Mammary epithelial cell (primary cell): ENCODE measurements at regions not wholly inside any gene's neighbourhood (a gene's known extent, or its start where the extent isn't known, plus 50 kb on each side); places are given as distances from the start of the nearest gene placed in this dataset.

Experiments
- EZH2 ChIP-seq: IDR thresholded peaks from 2 replicates; pipeline ENCODE4 v1.6.1; 2012; ENCODE audit warnings: low read length, inconsistent platforms, borderline replicate concordance
- TF ChIP-seq, protein P1 (sequence below), 2 donors: IDR thresholded peaks in 1 of 2; conservative IDR thresholded peaks in 1 of 2; 2 replicates each; pipeline ENCODE4 v1.5.1; 2011 to 2012; ENCODE audit warnings: inconsistent platforms in 2 of 2, low read length in 2 of 2, mild to moderate bottlenecking in 2 of 2, control low read depth in 1 of 2, low read depth in 1 of 2; ENCODE audit not compliant: insufficient read depth in 1 of 2; ENCODE audit errors: extremely low read depth in 1 of 2

DNA sequence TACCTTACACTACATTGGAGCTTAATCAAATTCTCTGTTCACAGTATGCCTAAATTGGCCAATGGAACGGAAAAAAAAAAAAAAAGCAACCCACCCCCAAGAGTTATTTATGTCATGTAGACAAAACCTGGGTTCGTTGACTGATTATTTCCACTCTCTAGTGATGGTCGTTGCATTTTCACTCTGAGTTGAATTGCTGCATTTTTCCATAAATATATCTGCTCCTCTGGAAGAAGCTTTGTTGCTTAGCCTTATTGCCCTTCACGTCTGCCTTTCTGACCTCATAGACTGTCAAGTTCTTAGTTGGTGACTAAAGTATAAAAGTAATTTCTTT lies 90.2 kb upstream of the RUNX1 start:
- TF ChIP-seq, protein P1, sequence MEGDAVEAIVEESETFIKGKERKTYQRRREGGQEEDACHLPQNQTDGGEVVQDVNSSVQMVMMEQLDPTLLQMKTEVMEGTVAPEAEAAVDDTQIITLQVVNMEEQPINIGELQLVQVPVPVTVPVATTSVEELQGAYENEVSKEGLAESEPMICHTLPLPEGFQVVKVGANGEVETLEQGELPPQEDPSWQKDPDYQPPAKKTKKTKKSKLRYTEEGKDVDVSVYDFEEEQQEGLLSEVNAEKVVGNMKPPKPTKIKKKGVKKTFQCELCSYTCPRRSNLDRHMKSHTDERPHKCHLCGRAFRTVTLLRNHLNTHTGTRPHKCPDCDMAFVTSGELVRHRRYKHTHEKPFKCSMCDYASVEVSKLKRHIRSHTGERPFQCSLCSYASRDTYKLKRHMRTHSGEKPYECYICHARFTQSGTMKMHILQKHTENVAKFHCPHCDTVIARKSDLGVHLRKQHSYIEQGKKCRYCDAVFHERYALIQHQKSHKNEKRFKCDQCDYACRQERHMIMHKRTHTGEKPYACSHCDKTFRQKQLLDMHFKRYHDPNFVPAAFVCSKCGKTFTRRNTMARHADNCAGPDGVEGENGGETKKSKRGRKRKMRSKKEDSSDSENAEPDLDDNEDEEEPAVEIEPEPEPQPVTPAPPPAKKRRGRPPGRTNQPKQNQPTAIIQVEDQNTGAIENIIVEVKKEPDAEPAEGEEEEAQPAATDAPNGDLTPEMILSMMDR (conservative IDR thresholded peaks at IDR 0.05 in 1 of 2, IDR thresholded peaks at IDR 0.05 in 1 of 2; ENCODE audit: extremely low read depth in 1 of 2, insufficient read depth in 1 of 2, low read depth in 1 of 2, low read length in 2 of 2), result no peak
- TF ChIP-seq EZH2, result no peak
